ENCODE measurements at regions not wholly inside any gene's neighbourhood (a gene's known extent, or its start where the extent isn't known, plus 50 kb on each side); places are given as distances from the start of the nearest gene placed in this dataset.
A peak's percentile ranks its signal among the peaks of the same experiment; 100 is the strongest.

DNA sequence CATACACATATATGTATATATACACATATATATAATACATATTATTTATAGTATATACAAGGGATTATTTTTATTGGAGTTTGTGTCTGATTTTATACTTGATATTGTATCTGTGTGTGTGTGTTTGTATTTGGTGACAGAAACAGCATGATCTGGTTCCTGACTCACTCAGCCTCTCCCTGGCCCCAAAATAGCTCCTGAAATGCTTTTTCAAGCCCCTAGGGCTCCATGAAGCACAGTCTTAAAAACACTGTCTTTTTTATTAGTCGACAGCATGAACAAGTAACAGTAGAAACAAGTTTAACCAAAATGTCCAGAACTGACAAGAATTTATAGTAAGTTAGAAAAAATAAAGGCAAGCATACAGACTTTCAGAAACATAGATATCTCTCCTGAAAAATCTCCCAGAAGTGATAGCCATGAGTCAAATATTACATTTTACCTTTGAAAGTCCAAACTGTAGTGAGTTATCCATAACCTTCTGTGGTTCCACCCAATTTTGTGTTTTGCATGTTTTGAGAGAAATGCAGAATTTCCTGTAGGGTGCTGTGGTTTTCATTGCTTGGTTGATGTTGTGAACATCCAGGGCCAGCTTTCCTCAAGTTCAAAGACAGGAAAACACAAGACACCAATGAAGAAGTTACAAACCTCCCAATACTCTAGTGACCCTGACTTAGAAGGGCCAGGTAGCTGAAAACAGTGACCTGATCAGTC is 98.5 kb upstream of the CCDC80 start:
- POLR2A ChIA-PET: no interaction called here
- TF ChIP-seq, protein P1, sequence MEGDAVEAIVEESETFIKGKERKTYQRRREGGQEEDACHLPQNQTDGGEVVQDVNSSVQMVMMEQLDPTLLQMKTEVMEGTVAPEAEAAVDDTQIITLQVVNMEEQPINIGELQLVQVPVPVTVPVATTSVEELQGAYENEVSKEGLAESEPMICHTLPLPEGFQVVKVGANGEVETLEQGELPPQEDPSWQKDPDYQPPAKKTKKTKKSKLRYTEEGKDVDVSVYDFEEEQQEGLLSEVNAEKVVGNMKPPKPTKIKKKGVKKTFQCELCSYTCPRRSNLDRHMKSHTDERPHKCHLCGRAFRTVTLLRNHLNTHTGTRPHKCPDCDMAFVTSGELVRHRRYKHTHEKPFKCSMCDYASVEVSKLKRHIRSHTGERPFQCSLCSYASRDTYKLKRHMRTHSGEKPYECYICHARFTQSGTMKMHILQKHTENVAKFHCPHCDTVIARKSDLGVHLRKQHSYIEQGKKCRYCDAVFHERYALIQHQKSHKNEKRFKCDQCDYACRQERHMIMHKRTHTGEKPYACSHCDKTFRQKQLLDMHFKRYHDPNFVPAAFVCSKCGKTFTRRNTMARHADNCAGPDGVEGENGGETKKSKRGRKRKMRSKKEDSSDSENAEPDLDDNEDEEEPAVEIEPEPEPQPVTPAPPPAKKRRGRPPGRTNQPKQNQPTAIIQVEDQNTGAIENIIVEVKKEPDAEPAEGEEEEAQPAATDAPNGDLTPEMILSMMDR (IDR thresholded peaks at IDR 0.05; ENCODE audit: control extremely low read depth, extremely low read depth, low read depth, missing control alignments): no peak
- no peak for DNase-seq (ENCODE audit: extremely low spot score)
- CTCF ChIA-PET: interaction anchor here (1.1 to 2.5 kb wide), 4 partner anchors 11 to 549 kb away, joined by 3 to 10 read pairs (median 6); no protein-coding TSS in a partner anchor

DNA sequence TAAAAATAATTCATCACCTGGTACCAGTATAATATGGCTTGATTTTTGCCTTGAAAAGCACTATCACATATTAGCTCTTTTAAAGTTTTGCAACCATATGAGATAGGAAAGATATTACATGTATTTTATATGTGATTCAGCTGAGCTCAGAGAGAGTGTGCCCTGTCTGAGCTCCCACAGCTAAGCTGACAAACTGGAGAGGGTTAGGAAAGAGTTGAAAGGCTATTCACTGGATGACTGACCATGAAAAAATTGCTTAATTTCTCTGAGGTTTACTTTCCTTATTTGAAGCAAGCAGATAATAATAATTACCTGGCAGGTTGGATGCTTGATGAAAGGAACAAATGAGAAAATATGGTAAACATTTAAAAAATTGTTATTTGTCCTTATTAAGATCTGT is 97.4 kb upstream of the CCDC80 start:
- no peak for DNase-seq (ENCODE audit: extremely low spot score)
- TF ChIP-seq, protein P1 (IDR thresholded peaks at IDR 0.05; ENCODE audit: control extremely low read depth, extremely low read depth, low read depth, missing control alignments): no peak
- ChIA-PET POLR2A (no interaction called here), CTCF (interaction anchor here (1.0 to 5.1 kb wide), 5 partner anchors 14 to 550 kb away, joined by 3 to 79 read pairs (median 3); no protein-coding TSS in a partner anchor)

DNA sequence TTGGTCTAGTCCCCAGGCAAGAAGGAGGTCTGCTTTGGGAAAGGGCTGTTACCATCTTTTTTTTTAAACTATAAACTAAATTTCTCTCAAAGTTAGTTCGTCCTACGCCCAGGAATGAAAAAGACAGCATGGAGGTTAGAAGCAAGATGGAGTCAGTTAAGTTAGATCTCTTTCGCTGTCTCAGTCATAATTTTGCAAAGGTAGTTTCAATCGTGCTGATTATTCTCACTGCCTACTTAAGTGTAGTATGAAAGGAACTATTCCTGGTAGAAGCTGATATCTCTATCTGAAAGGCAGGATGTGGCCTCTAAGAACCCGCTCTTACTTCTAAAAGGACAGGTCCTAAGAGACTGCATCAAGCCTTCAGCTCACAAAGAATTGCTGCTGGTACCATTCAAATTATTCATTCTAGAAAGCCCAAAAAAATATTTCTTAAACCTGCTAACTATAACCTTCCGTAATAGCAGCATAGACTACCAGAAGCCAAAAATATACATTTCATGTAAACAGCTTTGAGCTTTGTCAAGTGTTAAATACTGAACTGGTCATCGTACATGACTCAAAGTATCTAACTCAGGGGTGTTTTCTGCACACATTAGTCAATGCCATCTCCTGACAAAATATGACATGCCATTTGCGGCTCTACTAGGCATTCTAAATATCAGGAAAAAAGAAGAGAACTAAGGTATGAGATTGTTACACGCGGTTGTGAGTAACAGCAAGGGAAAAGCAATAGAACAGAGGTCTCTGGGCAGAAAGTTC is 96.0 kb upstream of the CCDC80 start:
- ChIA-PET POLR2A (no interaction called here), CTCF (interaction anchor here (1.2 to 5.1 kb wide), 7 partner anchors 9 to 443 kb away, joined by 3 to 79 read pairs (median 8); partner anchors contain the start of gene SLC9C1)
- DNase-seq (ENCODE audit: extremely low spot score): no peak
- TF ChIP-seq, protein P1 (IDR thresholded peaks at IDR 0.05; ENCODE audit: control extremely low read depth, extremely low read depth, low read depth, missing control alignments): no peak

DNA sequence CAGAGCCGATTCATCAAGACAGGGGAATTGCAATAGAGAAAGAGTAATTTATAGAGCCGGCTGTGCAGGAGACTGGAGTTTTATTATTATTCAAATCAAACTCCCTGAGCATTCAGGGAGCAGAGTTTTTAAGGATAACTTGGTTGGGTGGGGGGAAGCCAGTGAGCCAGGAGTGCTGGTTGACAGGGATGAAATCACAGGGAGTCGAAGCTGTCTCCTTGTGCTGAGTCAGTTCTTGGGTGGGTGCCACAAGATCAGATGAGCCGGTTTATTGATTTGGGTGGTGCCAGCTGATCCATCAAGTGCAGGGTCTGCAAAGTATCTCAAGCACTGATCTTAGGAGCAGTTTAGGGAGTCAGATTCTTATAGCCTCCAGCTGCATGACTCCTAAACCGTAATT is 95.4 kb upstream of the CCDC80 start:
- CTCF ChIA-PET: interaction anchor here (1.2 to 5.1 kb wide), 11 partner anchors 9 to 273 kb away, joined by 3 to 79 read pairs (median 18); partner anchors contain the start of gene GTPBP8
- POLR2A ChIA-PET: no interaction called here
- TF ChIP-seq, protein P1 (IDR thresholded peaks at IDR 0.05; ENCODE audit: control extremely low read depth, extremely low read depth, low read depth, missing control alignments): no peak
- no peak for DNase-seq (ENCODE audit: extremely low spot score)

DNA sequence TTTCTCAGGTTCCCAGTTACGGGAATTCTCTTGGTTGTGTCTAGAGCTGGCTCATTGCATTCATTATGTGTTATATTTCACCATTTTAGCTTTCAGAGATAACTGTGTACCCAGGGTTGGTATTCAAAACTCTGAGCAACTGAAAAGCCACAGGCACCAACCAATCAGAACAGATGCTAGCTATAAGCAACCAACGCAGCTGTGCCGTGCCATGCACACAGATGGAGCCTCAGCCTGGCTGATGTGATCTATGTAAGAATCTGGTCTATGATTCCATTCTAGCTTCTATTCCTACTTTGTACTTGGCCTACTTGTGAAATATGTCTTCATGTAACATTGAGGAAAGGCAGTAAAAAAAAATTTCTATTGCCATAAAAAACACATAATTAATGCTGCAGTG is 95.0 kb upstream of the CCDC80 start:
- CTCF ChIA-PET: interaction anchor here (1.2 to 5.1 kb wide), 16 partner anchors 10 to 282 kb away, joined by 3 to 79 read pairs (median 12); partner anchors contain the start of gene GTPBP8
- POLR2A ChIA-PET: no interaction called here
- no peak for DNase-seq (ENCODE audit: extremely low spot score)
- TF ChIP-seq, protein P1 (IDR thresholded peaks at IDR 0.05; ENCODE audit: control extremely low read depth, extremely low read depth, low read depth, missing control alignments): no peak

DNA sequence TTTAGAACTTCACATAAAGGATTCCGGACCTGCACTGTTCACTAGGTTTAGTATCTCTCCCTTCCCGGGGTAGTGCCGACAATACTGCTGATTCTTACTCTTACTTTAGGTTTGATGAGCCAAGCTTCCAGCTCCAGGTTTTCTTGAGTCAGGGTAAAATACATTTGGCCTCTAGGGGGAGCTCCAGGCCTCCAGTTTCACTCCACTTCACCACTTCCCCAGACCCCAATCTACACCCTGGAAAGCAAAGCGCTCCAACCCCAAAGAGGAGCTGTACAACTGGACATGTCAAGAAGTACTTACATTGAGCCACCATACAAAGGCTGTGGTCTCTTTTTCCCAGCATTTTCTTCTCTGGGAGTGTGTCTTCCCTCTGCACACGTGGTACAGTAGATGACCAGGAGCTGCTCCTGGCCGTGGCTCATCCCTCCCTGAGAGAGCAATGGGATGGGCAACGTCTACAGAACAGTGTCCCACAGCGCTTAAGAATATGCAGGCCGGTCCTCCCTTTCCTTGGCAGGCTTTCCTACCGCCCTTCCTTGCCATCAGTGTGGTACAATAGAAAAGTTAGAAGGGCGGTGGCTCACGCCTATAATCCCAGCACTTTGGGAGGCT is 93.9 kb upstream of the CCDC80 start:
- DNase-seq (ENCODE audit: extremely low spot score): peak; percentile 65
- ChIA-PET POLR2A (no interaction called here), CTCF (interaction anchor here (0.5 to 5.1 kb wide), 64 partner anchors 11 to 917 kb away, joined by 3 to 79 read pairs (median 4); partner anchors contain the start of genes CCDC80, CD200R1, GTPBP8 and SLC9C1)
- TF ChIP-seq, protein P1 (IDR thresholded peaks at IDR 0.05; ENCODE audit: control extremely low read depth, extremely low read depth, low read depth, missing control alignments): peak; percentile 51
